K562 (cell line): ENCODE measurements at regions not wholly inside any gene's neighbourhood (a gene's known extent, or its start where the extent isn't known, plus 50 kb on each side); places are given as distances from the start of the nearest gene placed in this dataset.

ENCODE experiments used
- CSDE1 ChIP-seq, 2 experiments: fragments of 450-650 bp; IDR thresholded peaks; 2 replicates each; pipeline ENCODE4 v1.6.1; 2016; ENCODE audit warnings: mild to moderate bottlenecking in 1 of 2
- CXXC5 ChIP-seq: fragments of 250-450 bp; sonication (Bioruptor Pico); IDR thresholded peaks from 2 replicates; pipeline ENCODE4 v1.8.0; 2022; ENCODE audit warnings: inconsistent platforms, mild to moderate bottlenecking, moderate library complexity
- E2F1 ChIP-seq: sonication (generic); formaldehyde crosslinking; IDR thresholded peaks from 2 replicates; pipeline ENCODE4 v1.8.1; 2023; ENCODE audit warnings: mild to moderate bottlenecking, missing genetic modification reagents, moderate library complexity
- E2F8 ChIP-seq: fragments of 450-650 bp; IDR thresholded peaks from 2 replicates; pipeline ENCODE4 v1.7.1; 2018; ENCODE audit warnings: mild to moderate bottlenecking, low read depth; ENCODE audit not compliant: partially characterized antibody
- EP300 ChIP-seq: IDR thresholded peaks from 2 replicates; pipeline ENCODE4 v1.6.1; 2012; ENCODE audit warnings: low read length, improper control_type of control experiment
- EZH2 ChIP-seq: IDR thresholded peaks from 2 replicates; pipeline ENCODE4 v1.6.1; 2012; ENCODE audit warnings: low read depth, mild to moderate bottlenecking, inconsistent platforms, low read length, borderline replicate concordance
- GTF2A2 ChIP-seq: IDR thresholded peaks from 2 replicates; pipeline ENCODE4 v1.6.1; 2016; ENCODE audit warnings: mild to moderate bottlenecking, missing genetic modification characterization, missing compliant biosample characterization
- ILK ChIP-seq: fragments of 450-650 bp; IDR thresholded peaks from 2 replicates; pipeline ENCODE4 v1.6.1; 2016; ENCODE audit warnings: missing genetic modification characterization, low read depth, mild to moderate bottlenecking, missing compliant biosample characterization, moderate library complexity, borderline replicate concordance
- KHSRP ChIP-seq: fragments of 450-650 bp; IDR thresholded peaks from 2 replicates; pipeline ENCODE4 v1.6.1; 2017
- NONO ChIP-seq, 2 experiments: fragments of 200-400 bp in 1 of 2; fragments of 450-650 bp in 1 of 2; formaldehyde crosslinking in 1 of 2; IDR thresholded peaks; 2 replicates each; pipeline ENCODE4 v1.6.1; 2017; ENCODE audit warnings: low read depth in 2 of 2, mild to moderate bottlenecking in 2 of 2, moderate library complexity in 2 of 2, low read length in 1 of 2
- PHF21A ChIP-seq: fragments of 450-650 bp; IDR thresholded peaks from 2 replicates; pipeline ENCODE4 v1.6.1; 2017; ENCODE audit warnings: low read depth, borderline replicate concordance
- SIN3A ChIP-seq, 2 experiments: fragments of 150-350 bp in 1 of 2; IDR thresholded peaks; 2 replicates each; pipeline ENCODE4 v1.6.1; 2011 to 2016; ENCODE audit warnings: borderline replicate concordance in 2 of 2, low read depth in 2 of 2, low read length in 2 of 2, mild to moderate bottlenecking in 2 of 2, moderate library complexity in 2 of 2; ENCODE audit not compliant: control insufficient read depth in 1 of 2
- SIRT6 ChIP-seq: IDR thresholded peaks from one replicate; pipeline ENCODE4 v1.6.1; 2012; ENCODE audit warnings: low read depth, mild to moderate bottlenecking, control low read depth, inconsistent platforms, low read length, moderate library complexity
- SRF ChIP-seq, 2 experiments: fragments of 250-450, 450-650 bp in 1 of 2; sonication (Bioruptor Pico) in 1 of 2; sonication (generic) in 1 of 2; formaldehyde crosslinking; IDR thresholded peaks; 2 replicates each; pipeline versions ENCODE4 v1.5.0 to v1.5.1; 2020 to 2022; ENCODE audit warnings: mild to moderate bottlenecking in 1 of 2, missing genetic modification reagents in 1 of 2
- SUPT5H ChIP-seq: fragments of 450-650 bp; IDR thresholded peaks from 2 replicates; pipeline ENCODE4 v1.6.1; 2016
- TBP ChIP-seq: optimal IDR thresholded peaks from 2 replicates; pipeline ENCODE3; 2011; ENCODE audit warnings: low read depth, low read length, improper control_type of control experiment
- THRA ChIP-seq: fragments of 450-650 bp; IDR thresholded peaks from 2 replicates; pipeline ENCODE4 v1.6.1; 2017; ENCODE audit warnings: mild to moderate bottlenecking, moderate library complexity
- XRCC4 ChIP-seq: IDR thresholded peaks from one replicate; pipeline ENCODE4 v1.6.1; 2011; ENCODE audit not compliant: insufficient read depth, insufficient read length; ENCODE audit errors: extremely low read depth
- ZBTB26 ChIP-seq: fragments of 450-650 bp; formaldehyde crosslinking; IDR thresholded peaks from 2 replicates; pipeline ENCODE4 v1.4.0; 2022; ENCODE audit warnings: missing genetic modification characterization
- ZC3H4 ChIP-seq: sonication (generic); formaldehyde crosslinking; IDR thresholded peaks from 2 replicates; pipeline ENCODE4 v1.9.0; 2021; ENCODE audit warnings: missing genetic modification reagents, borderline replicate concordance
- ZNF134 ChIP-seq: fragments of 250-450 bp; sonication (Bioruptor Pico); conservative IDR thresholded peaks from 2 replicates; pipeline ENCODE4 v1.4.0; 2020
- ZNF695 ChIP-seq: fragments of 450-650 bp; formaldehyde crosslinking; IDR thresholded peaks from 2 replicates; pipeline ENCODE4 v1.4.0; 2020; ENCODE audit warnings: mild to moderate bottlenecking, moderate library complexity

GRCh38 chr17:79400989-79401703, 209.7 kb downstream of the RBFOX3 start (continued):
- TF ChIP-seq ILK (tag) = no peak
- no peak for TF ChIP-seq ZC3H4 (CRISPR knock-in tag)
- TF ChIP-seq EP300 = no peak
- no peak for TF ChIP-seq KHSRP
- no peak for TF ChIP-seq SUPT5H
- TF ChIP-seq CSDE1 (IDR thresholded peaks at IDR 0.05) = no peak
- peak; percentile 64 for TF ChIP-seq CXXC5 (CRISPR knock-in tag)
- no peak for TF ChIP-seq E2F1 (CRISPR knock-in tag)
- TF ChIP-seq ZBTB26 (CRISPR knock-in tag) = no peak
- no peak for TF ChIP-seq TBP
- no peak for TF ChIP-seq NONO (IDR thresholded peaks at IDR 0.05; ENCODE audit: low read depth in 2 of 2, low read length in 1 of 2)
- no peak for TF ChIP-seq ZNF695
- no peak for TF ChIP-seq PHF21A
- TF ChIP-seq ZNF134 (CRISPR knock-in tag) = no peak
- no peak for TF ChIP-seq GTF2A2
- TF ChIP-seq SRF (CRISPR knock-in tag; IDR thresholded peaks at IDR 0.05) = no peak
- TF ChIP-seq SIN3A (IDR thresholded peaks at IDR 0.05; ENCODE audit: borderline replicate concordance in 2 of 2, control insufficient read depth in 1 of 2, low read depth in 2 of 2, low read length in 2 of 2) = no peak
- no peak for TF ChIP-seq SIRT6
- TF ChIP-seq THRA = no peak
- no peak for TF ChIP-seq E2F8
- no peak for TF ChIP-seq EZH2
- TF ChIP-seq XRCC4 = no peak
